ENCODE measurements at regions not wholly inside any gene's neighbourhood (a gene's known extent, or its start where the extent isn't known, plus 50 kb on each side); places are given as distances from the start of the nearest gene placed in this dataset.

GRCh38 chr4:81352446-81352835 is 119.3 kb downstream of the RASGEF1B start:
- no peak for TF ChIP-seq EZH2phosphoT487 (IDR thresholded peaks at IDR 0.05; ENCODE audit: low read depth, severe bottlenecking, unreplicated experiment)
- no peak for TF ChIP-seq CTCF (IDR thresholded peaks at IDR 0.05; ENCODE audit: poor library complexity)
- no peak for TF ChIP-seq EZH2 (IDR thresholded peaks at IDR 0.05; ENCODE audit: borderline replicate concordance)
